PC-3 (cell line): ENCODE measurements at regions not wholly inside any gene's neighbourhood (a gene's known extent, or its start where the extent isn't known, plus 50 kb on each side); places are given as distances from the start of the nearest gene placed in this dataset.

Experiments used
- ATAC-seq: fragments of 200-7000 bp; cut with Tn5 transposase; 2 replicates; pipeline ENCODE4 v1.9.1; 2020; ENCODE audit warnings: mild to moderate bottlenecking, moderate library complexity
- BruUV-seq: library from RNA; stranded (reverse); fragments of 400-500 nt; replicated peaks from 2 replicates; lab custom pipeline; 2021; lab: Mats Ljungman, UMichigan
- CTCF ChIA-PET: fragments of 300-600 bp; sonication (Branson Sonifier 250); formaldehyde crosslinking; loops from one replicate; lab custom pipeline; 2022; ENCODE audit warnings: antibody characterized with exemption; lab: Charles Lee
- POLR2A ChIA-PET: fragments of 300-600 bp; sonication (Branson Sonifier 250); formaldehyde crosslinking; loops from one replicate; lab custom pipeline; 2022; ENCODE audit warnings: antibody characterized with exemption; ENCODE audit not compliant: unreplicated experiment; lab: Charles Lee
- DNase-seq: peaks from one replicate; pipeline ENCODE4 v3.0.0-alpha.2; 2015
- H2AFZ ChIP-seq: fragments of 300-600 bp; sonication (generic); 2 replicates; pipeline ENCODE4 v1.6.0; 2016; ENCODE audit warnings: antibody characterized with exemption, low read length
- H3F3A ChIP-seq: fragments of 300-600 bp; sonication (generic); one replicate; pipeline ENCODE4 v1.6.0; 2017; ENCODE audit warnings: antibody characterized with exemption, low read length, control low read depth, mild to moderate bottlenecking; ENCODE audit not compliant: unreplicated experiment
- H3K27ac ChIP-seq: fragments of 300-600 bp; sonication (generic); 2 replicates; pipeline ENCODE4 v1.5.1; 2016; ENCODE audit warnings: mild to moderate bottlenecking, low read length
- H3K27me3 ChIP-seq: fragments of 300-600 bp; sonication (generic); 2 replicates; pipeline ENCODE4 v1.6.1; 2016; ENCODE audit warnings: low read length, mixed read lengths
- H3K36me3 ChIP-seq: fragments of 300-600 bp; sonication (generic); 2 replicates; pipeline ENCODE4 v1.6.1; 2016; ENCODE audit warnings: low read depth, mixed run types, low read length, mixed read lengths
- H3K4me1 ChIP-seq: fragments of 300-600 bp; sonication (generic); 2 replicates; pipeline ENCODE4 v1.5.1; 2016; ENCODE audit warnings: low read length; ENCODE audit not compliant: insufficient read depth
- H3K4me2 ChIP-seq: fragments of 300-600 bp; sonication (generic); 2 replicates; pipeline ENCODE4 v1.6.0; 2016; ENCODE audit warnings: low read length
- H3K4me3 ChIP-seq: fragments of 300-600 bp; sonication (generic); 2 replicates; pipeline ENCODE4 v1.5.1; 2016; ENCODE audit warnings: mild to moderate bottlenecking, low read length, mixed read lengths
- H3K79me2 ChIP-seq: fragments of 300-600 bp; sonication (generic); 2 replicates; pipeline ENCODE4 v1.6.1; 2017; ENCODE audit warnings: low read length, mixed read lengths
- H3K9ac ChIP-seq: fragments of 300-600 bp; sonication (generic); 2 replicates; pipeline ENCODE4 v1.6.0; 2016; ENCODE audit warnings: mild to moderate bottlenecking, low read length
- H3K9me2 ChIP-seq: fragments of 300-600 bp; sonication (generic); replicated peaks from 2 replicates; pipeline ENCODE4 v1.6.1; 2016; ENCODE audit warnings: mixed run types, low read length, mixed read lengths
- H3K9me3 ChIP-seq: fragments of 300-600 bp; sonication (generic); 2 replicates; pipeline ENCODE4 v1.6.1; 2016; ENCODE audit warnings: low read length, mixed read lengths
- H4K20me1 ChIP-seq: fragments of 300-600 bp; sonication (generic); 2 replicates; pipeline ENCODE4 v1.6.1; 2016; ENCODE audit warnings: low read length, mixed read lengths
- CTCF ChIP-seq: fragments of 300-600 bp; sonication (generic); conservative IDR thresholded peaks from 2 replicates; pipeline ENCODE4 v1.5.1; 2017; ENCODE audit warnings: antibody characterized with exemption, low read depth, mild to moderate bottlenecking, low read length
- EZH2 ChIP-seq: fragments of 300-600 bp; sonication (generic); IDR thresholded peaks from one replicate; pipeline ENCODE4 v1.6.1; 2017; ENCODE audit warnings: antibody characterized with exemption, mild to moderate bottlenecking, low read length; ENCODE audit not compliant: unreplicated experiment
- EZH2phosphoT487 ChIP-seq: fragments of 300-600 bp; sonication (generic); IDR thresholded peaks from 2 replicates; pipeline ENCODE4 v1.6.1; 2018; ENCODE audit warnings: mild to moderate bottlenecking, antibody characterized with exemption, low read length, borderline replicate concordance
- intact Hi-C: fragments of 100-400 bp; cut with micrococcal nuclease; formaldehyde crosslinking; loops from 2 replicates; pipeline ENCODE4 v1.9.0; 2023

DNA sequence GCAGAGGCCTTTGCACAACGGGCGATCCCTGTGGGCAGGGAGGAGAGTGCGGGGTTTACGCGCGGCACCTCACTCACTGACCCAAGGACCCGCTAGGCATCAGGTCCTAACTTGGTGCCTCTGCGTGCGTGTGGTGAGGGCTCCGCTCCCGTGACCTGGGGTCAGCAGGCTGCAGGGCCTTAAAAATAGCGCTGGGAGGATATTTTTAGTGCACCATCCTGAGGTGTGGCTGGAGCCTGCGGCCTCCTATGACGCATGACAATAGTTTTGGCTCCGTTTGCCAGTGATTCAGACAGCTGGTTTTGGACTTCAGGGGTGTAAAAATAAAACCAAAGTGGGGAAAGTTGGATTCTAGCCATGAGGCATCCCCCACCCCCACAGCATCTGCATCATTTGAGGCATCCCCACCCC, 139.0 kb downstream of the FAM43A start:
- no peaks in the 10 kb centered on the region for H3F3A ChIP-seq
- peak overlapping the region; percentile 53 for H3K9ac ChIP-seq
- no peaks in the 10 kb centered on the region for H3K27me3 ChIP-seq
- peak overlapping the region; percentile 68 for H3K27ac ChIP-seq
- ChIA-PET POLR2A (no interaction called here), CTCF (no interaction called here)
- H3K79me2 ChIP-seq: no peaks in the 10 kb centered on the region
- no peak overlapping the region for H3K4me3 ChIP-seq
- H3K4me1 ChIP-seq: peaks cover 16% of the 10 kb centered on the region
- no peaks in the 10 kb centered on the region for H3K9me2 ChIP-seq
- H3K36me3 ChIP-seq: no peaks in the 10 kb centered on the region
- no TSS peak for BruUV-seq
- peak; percentile 70 for DNase-seq
- peak overlapping the region; percentile 53 for H3K4me2 ChIP-seq
- H4K20me1 ChIP-seq: no peaks in the 10 kb centered on the region
- no peak overlapping the region for H2AFZ ChIP-seq
- TF ChIP-seq CTCF (no peak), EZH2 (no peak), EZH2phosphoT487 (no peak)
- intact Hi-C loops: no loop called here
- H3K9me3 ChIP-seq: no peaks in the 10 kb centered on the region
- peak; percentile 77 for ATAC-seq

DNA sequence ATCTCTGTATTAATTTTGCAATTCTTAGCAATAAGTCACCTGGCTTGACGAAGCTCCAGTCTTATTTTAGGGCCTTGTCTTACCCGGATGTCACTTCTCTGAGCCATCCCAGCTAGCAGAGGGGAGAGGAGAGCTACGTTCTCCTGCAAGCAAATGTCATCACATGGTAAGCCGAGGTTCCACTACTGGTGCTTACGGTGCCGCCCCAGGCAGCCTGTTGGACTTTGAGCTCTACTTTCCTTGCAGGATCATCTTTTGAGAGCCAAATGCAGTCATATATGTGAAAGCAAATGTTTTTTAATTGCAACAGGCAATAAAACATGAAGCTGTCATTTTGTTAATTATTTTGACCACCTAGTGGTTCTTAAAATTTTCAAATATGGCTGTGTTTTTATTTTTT, 140.9 kb downstream of the FAM43A start:
- no peak for ATAC-seq
- intact Hi-C loops: no loop called here
- no peaks in the 10 kb centered on the region for H3K9me2 ChIP-seq
- DNase-seq: no peak
- no peak overlapping the region for H3K9ac ChIP-seq
- no peak overlapping the region for H3K4me3 ChIP-seq
- H4K20me1 ChIP-seq: no peaks in the 10 kb centered on the region
- no peak overlapping the region for H3K4me2 ChIP-seq
- TF ChIP-seq EZH2 (no peak), CTCF (no peak), EZH2phosphoT487 (no peak)
- H3K4me1 ChIP-seq: peaks cover 16% of the 10 kb centered on the region
- H3F3A ChIP-seq: no peaks in the 10 kb centered on the region
- H3K79me2 ChIP-seq: no peaks in the 10 kb centered on the region
- no peaks in the 10 kb centered on the region for H3K9me3 ChIP-seq
- H3K27me3 ChIP-seq: no peaks in the 10 kb centered on the region
- H3K27ac ChIP-seq: no peak overlapping the region
- H3K36me3 ChIP-seq: no peaks in the 10 kb centered on the region
- H2AFZ ChIP-seq: no peak overlapping the region
- CTCF ChIA-PET: no interaction called here
- no TSS peak for BruUV-seq
- POLR2A ChIA-PET: no interaction called here

GRCh38 chr3:194827486-194827885, 141.8 kb downstream of the FAM43A start:
- ChIA-PET CTCF (no interaction called here), POLR2A (no interaction called here)
- BruUV-seq: no TSS peak
- Histone ChIP-seq H4K20me1 (no peaks in the 10 kb centered on the region), H2AFZ (no peak overlapping the region), H3K4me3 (no peak overlapping the region), H3K4me2 (no peak overlapping the region), H3K9me3 (no peaks in the 10 kb centered on the region), H3K9me2 (no peaks in the 10 kb centered on the region), H3K79me2 (no peaks in the 10 kb centered on the region), H3K4me1 (peaks cover 17% of the 10 kb centered on the region), H3K9ac (no peak overlapping the region), H3K27ac (no peak overlapping the region), H3K36me3 (no peaks in the 10 kb centered on the region), H3K27me3 (no peaks in the 10 kb centered on the region), H3F3A (no peaks in the 10 kb centered on the region)
- intact Hi-C loops: no loop called here
- TF ChIP-seq EZH2phosphoT487 (no peak), CTCF (no peak)
- ATAC-seq: no peak
- no peak for DNase-seq
